ENCODE measurements at regions not wholly inside any gene's neighbourhood (a gene's known extent, or its start where the extent isn't known, plus 50 kb on each side); places are given as distances from the start of the nearest gene placed in this dataset.

DNA sequence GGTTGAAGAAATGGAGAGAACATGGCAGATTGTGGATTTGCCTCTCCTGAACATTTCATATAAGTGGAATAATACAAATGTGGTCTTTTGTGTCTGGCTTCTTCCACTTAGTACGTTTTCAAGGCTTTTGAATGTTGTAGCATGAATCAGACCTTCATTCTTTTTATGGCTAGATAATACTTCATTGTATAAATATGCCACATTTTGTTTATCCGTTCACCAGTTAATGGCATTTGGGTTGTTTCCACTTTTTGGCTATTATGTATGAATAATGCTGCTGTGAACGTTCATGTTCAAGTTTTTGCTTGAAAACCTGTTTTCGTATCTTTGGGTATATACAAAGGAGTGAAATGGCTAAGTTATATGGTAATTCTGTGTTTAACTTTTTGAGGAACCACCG, 130.4 kb downstream of the TANC2 start:
- TF ChIP-seq, protein P1, sequence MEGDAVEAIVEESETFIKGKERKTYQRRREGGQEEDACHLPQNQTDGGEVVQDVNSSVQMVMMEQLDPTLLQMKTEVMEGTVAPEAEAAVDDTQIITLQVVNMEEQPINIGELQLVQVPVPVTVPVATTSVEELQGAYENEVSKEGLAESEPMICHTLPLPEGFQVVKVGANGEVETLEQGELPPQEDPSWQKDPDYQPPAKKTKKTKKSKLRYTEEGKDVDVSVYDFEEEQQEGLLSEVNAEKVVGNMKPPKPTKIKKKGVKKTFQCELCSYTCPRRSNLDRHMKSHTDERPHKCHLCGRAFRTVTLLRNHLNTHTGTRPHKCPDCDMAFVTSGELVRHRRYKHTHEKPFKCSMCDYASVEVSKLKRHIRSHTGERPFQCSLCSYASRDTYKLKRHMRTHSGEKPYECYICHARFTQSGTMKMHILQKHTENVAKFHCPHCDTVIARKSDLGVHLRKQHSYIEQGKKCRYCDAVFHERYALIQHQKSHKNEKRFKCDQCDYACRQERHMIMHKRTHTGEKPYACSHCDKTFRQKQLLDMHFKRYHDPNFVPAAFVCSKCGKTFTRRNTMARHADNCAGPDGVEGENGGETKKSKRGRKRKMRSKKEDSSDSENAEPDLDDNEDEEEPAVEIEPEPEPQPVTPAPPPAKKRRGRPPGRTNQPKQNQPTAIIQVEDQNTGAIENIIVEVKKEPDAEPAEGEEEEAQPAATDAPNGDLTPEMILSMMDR (conservative IDR thresholded peaks at IDR 0.05; ENCODE audit: low read depth, low read length), result no peak
- no peak for TF ChIP-seq EZH2phosphoT487 (IDR thresholded peaks at IDR 0.05; ENCODE audit: borderline replicate concordance, low read length)

Measured in PC-3 (cell line).